ENCODE measurements at regions not wholly inside any gene's neighbourhood (a gene's known extent, or its start where the extent isn't known, plus 50 kb on each side); places are given as distances from the start of the nearest gene placed in this dataset.

- Histone ChIP-seq H3K9ac (no peak overlapping the region), H3K4me1 (peaks cover 8% of the 10 kb centered on the region), H3K9me3 (no peaks in the 10 kb centered on the region), H3K27ac (no peak overlapping the region), H3K36me3 (no peaks in the 10 kb centered on the region), H3K27me3 (no peaks in the 10 kb centered on the region), H3K4me2 (no peak overlapping the region), H3K4me3 (no peak overlapping the region), H4K20me1 (no peaks in the 10 kb centered on the region)
- no peak for TF ChIP-seq Cebpa-rat (IDR thresholded peaks at IDR 0.05)
Observed at GRCh38 chr20:4483961-4484360, 202.3 kb upstream of the PRNP start.

GRCh38 chr20:4483486-4483885, 202.8 kb upstream of the PRNP start:
- TF ChIP-seq Cebpa-rat (IDR thresholded peaks at IDR 0.05): no peak
- no peaks in the 10 kb centered on the region for H4K20me1 ChIP-seq
- no peaks in the 10 kb centered on the region for H3K9me3 ChIP-seq
- no peaks in the 10 kb centered on the region for H3K27me3 ChIP-seq
- H3K36me3 ChIP-seq: no peaks in the 10 kb centered on the region
- no peak overlapping the region for H3K9ac ChIP-seq
- H3K4me3 ChIP-seq: no peak overlapping the region
- peaks cover 8% of the 10 kb centered on the region for H3K4me1 ChIP-seq
- H3K4me2 ChIP-seq: no peak overlapping the region
- no peak overlapping the region for H3K27ac ChIP-seq

GRCh38 chr20:4480104-4480503, 206.2 kb upstream of the PRNP start:
- H3K27me3 ChIP-seq: no peaks in the 10 kb centered on the region
- no peak overlapping the region for H3K27ac ChIP-seq
- no peaks in the 10 kb centered on the region for H3K9me3 ChIP-seq
- H3K4me1 ChIP-seq: peaks cover 12% of the 10 kb centered on the region
- H3K9ac ChIP-seq: no peak overlapping the region
- no peaks in the 10 kb centered on the region for H4K20me1 ChIP-seq
- H3K4me2 ChIP-seq: no peak overlapping the region
- no peak overlapping the region for H3K4me3 ChIP-seq
- no peak for TF ChIP-seq Cebpa-rat (IDR thresholded peaks at IDR 0.05)
- no peaks in the 10 kb centered on the region for H3K36me3 ChIP-seq

GRCh38 chr20:4476903-4477500, 209.3 kb upstream of the PRNP start:
- 0 out of 2 replicates have a peak, but pooled peaks cover 4% of the 10 kb centered on the region for H3K4me1 ChIP-seq
- no peaks in the 10 kb centered on the region for H3K36me3 ChIP-seq

GRCh38 chr20:4472906-4473305, 213.3 kb upstream of the PRNP start:
- no peaks in the 10 kb centered on the region for H3K27me3 ChIP-seq
- H3K9me3 ChIP-seq: no peaks in the 10 kb centered on the region
- no peaks in the 10 kb centered on the region for H4K20me1 ChIP-seq
- no peak overlapping the region for H3K9ac ChIP-seq
- H3K27ac ChIP-seq: no peak overlapping the region
- H3K4me1 ChIP-seq: peaks cover 19% of the 10 kb centered on the region
- no peaks in the 10 kb centered on the region for H3K36me3 ChIP-seq
- no peak overlapping the region for H3K4me2 ChIP-seq
- no peak for TF ChIP-seq Cebpa-rat (IDR thresholded peaks at IDR 0.05)
- no peak overlapping the region for H3K4me3 ChIP-seq

More at GRCh38 chr20:4476903-4477500, 209.3 kb upstream of the PRNP start:
- no peak overlapping the region for H3K4me2 ChIP-seq
- no peak overlapping the region for H3K4me3 ChIP-seq
- no peak for TF ChIP-seq Cebpa-rat (IDR thresholded peaks at IDR 0.05)
- no peaks in the 10 kb centered on the region for H4K20me1 ChIP-seq
- H3K27ac ChIP-seq: no peak overlapping the region
- no peak overlapping the region for H3K9ac ChIP-seq
- no peaks in the 10 kb centered on the region for H3K27me3 ChIP-seq
- H3K9me3 ChIP-seq: no peaks in the 10 kb centered on the region

- no peak for TF ChIP-seq Cebpa-rat (IDR thresholded peaks at IDR 0.05)
- no peak overlapping the region for H3K4me3 ChIP-seq
- no peak overlapping the region for H3K9ac ChIP-seq
- no peaks in the 10 kb centered on the region for H3K36me3 ChIP-seq
- no peaks in the 10 kb centered on the region for H3K27me3 ChIP-seq
- H3K4me1 ChIP-seq: peaks cover 15% of the 10 kb centered on the region
- no peaks in the 10 kb centered on the region for H4K20me1 ChIP-seq
- H3K4me2 ChIP-seq: 0 out of 2 replicates have a peak overlapping the region, but pooled peaks have one; percentile 50
- H3K9me3 ChIP-seq: no peaks in the 10 kb centered on the region
- no peak overlapping the region for H3K27ac ChIP-seq
Observed at GRCh38 chr20:4471221-4471620, 215.0 kb upstream of the PRNP start.

GRCh38 chr20:4470375-4470774, 215.9 kb upstream of the PRNP start:
- H3K27me3 ChIP-seq: no peaks in the 10 kb centered on the region
- no peaks in the 10 kb centered on the region for H3K36me3 ChIP-seq
- H3K9ac ChIP-seq: no peak overlapping the region
- no peak overlapping the region for H3K4me3 ChIP-seq
- no peak overlapping the region for H3K27ac ChIP-seq
- peak overlapping the region; percentile 50 for H3K4me2 ChIP-seq
- H3K4me1 ChIP-seq: peaks cover 20% of the 10 kb centered on the region
- no peaks in the 10 kb centered on the region for H4K20me1 ChIP-seq
- no peak for TF ChIP-seq Cebpa-rat (IDR thresholded peaks at IDR 0.05)
- no peaks in the 10 kb centered on the region for H3K9me3 ChIP-seq

GRCh38 chr20:4469910-4470309, 216.3 kb upstream of the PRNP start:
- Histone ChIP-seq H3K9me3 (no peaks in the 10 kb centered on the region), H4K20me1 (no peaks in the 10 kb centered on the region), H3K27me3 (no peaks in the 10 kb centered on the region), H3K4me3 (no peak overlapping the region), H3K36me3 (no peaks in the 10 kb centered on the region), H3K4me2 (peak overlapping the region; percentile 50), H3K27ac (no peak overlapping the region), H3K9ac (no peak overlapping the region), H3K4me1 (peaks cover 20% of the 10 kb centered on the region)
- no peak for TF ChIP-seq Cebpa-rat (IDR thresholded peaks at IDR 0.05)

- H3K9ac ChIP-seq: no peak overlapping the region
- no peak overlapping the region for H3K27ac ChIP-seq
- H3K36me3 ChIP-seq: no peaks in the 10 kb centered on the region
- no peaks in the 10 kb centered on the region for H3K9me3 ChIP-seq
- peaks cover 20% of the 10 kb centered on the region for H3K4me1 ChIP-seq
- no peak for TF ChIP-seq Cebpa-rat (IDR thresholded peaks at IDR 0.05)
- no peak overlapping the region for H3K4me2 ChIP-seq
- H3K4me3 ChIP-seq: no peak overlapping the region
- no peaks in the 10 kb centered on the region for H3K27me3 ChIP-seq
- no peaks in the 10 kb centered on the region for H4K20me1 ChIP-seq
Observed at GRCh38 chr20:4468114-4468513, 218.1 kb upstream of the PRNP start.

GRCh38 chr20:4465855-4466545, 216.9 kb upstream of the ADRA1D start:
- H3K9me3 ChIP-seq: no peaks in the 10 kb centered on the region
- no peaks in the 10 kb centered on the region for H3K27me3 ChIP-seq
- no peaks in the 10 kb centered on the region for H4K20me1 ChIP-seq
- no peak overlapping the region for H3K27ac ChIP-seq
- no peak overlapping the region for H3K4me3 ChIP-seq
- no peak for TF ChIP-seq Cebpa-rat (IDR thresholded peaks at IDR 0.05)
- H3K4me2 ChIP-seq: no peak overlapping the region
- H3K9ac ChIP-seq: no peak overlapping the region
- peaks cover 20% of the 10 kb centered on the region for H3K4me1 ChIP-seq
- no peaks in the 10 kb centered on the region for H3K36me3 ChIP-seq

Measured in BLaER1 (cell line).